NCI-H2107 (cell line): ENCODE measurements at regions not wholly inside any gene's neighbourhood (a gene's known extent, or its start where the extent isn't known, plus 50 kb on each side); places are given as distances from the start of the nearest gene placed in this dataset.

Experiments used
- DNase-seq: peaks from one replicate; lab custom pipeline; 2025; lab: John Stamatoyannopoulos, UW

GRCh38 chr4:10983268-10983667 is 298.7 kb upstream of the CLNK start:
- no peak for DNase-seq

GRCh38 chr4:10982305-10982704 is 297.7 kb upstream of the CLNK start:
- DNase-seq = no peak

- no peak for DNase-seq
Measured at GRCh38 chr4:10981576-10981975, 297.0 kb upstream of the CLNK start.

GRCh38 chr4:10981096-10981495 is 296.5 kb upstream of the CLNK start:
- no peak for DNase-seq

- DNase-seq = no peak
Measured at GRCh38 chr4:10979032-10979431, 294.5 kb upstream of the CLNK start.

- no peak for DNase-seq
Measured at GRCh38 chr4:10977534-10977933, 293.0 kb upstream of the CLNK start.

GRCh38 chr4:10974371-10974770 is 289.8 kb upstream of the CLNK start:
- DNase-seq = no peak

GRCh38 chr4:10973686-10974085 is 289.1 kb upstream of the CLNK start:
- DNase-seq = no peak

GRCh38 chr4:10971800-10972401 is 287.3 kb upstream of the CLNK start:
- no peak for DNase-seq

- DNase-seq = no peak
Measured at GRCh38 chr4:10965196-10965595, 280.6 kb upstream of the CLNK start.

- DNase-seq = no peak
Measured at GRCh38 chr4:10963958-10964703, 279.6 kb upstream of the CLNK start.

GRCh38 chr4:10963241-10963640 is 278.7 kb upstream of the CLNK start:
- no peak for DNase-seq

GRCh38 chr4:10962246-10962645 is 277.7 kb upstream of the CLNK start:
- DNase-seq = no peak

- no peak for DNase-seq
Measured at GRCh38 chr4:10960389-10960788, 275.8 kb upstream of the CLNK start.

GRCh38 chr4:10959586-10959985 is 275.0 kb upstream of the CLNK start:
- no peak for DNase-seq

- no peak for DNase-seq
Measured at GRCh38 chr4:10958226-10958856, 273.8 kb upstream of the CLNK start.

GRCh38 chr4:10951306-10951705 is 266.7 kb upstream of the CLNK start:
- no peak for DNase-seq

GRCh38 chr4:10949039-10949733 is 264.6 kb upstream of the CLNK start:
- no peak for DNase-seq

GRCh38 chr4:10947898-10948297 is 263.3 kb upstream of the CLNK start:
- DNase-seq = no peak

- DNase-seq = no peak
Measured at GRCh38 chr4:10944321-10944720, 259.8 kb upstream of the CLNK start.

- no peak for DNase-seq
Measured at GRCh38 chr4:10942156-10942555, 257.6 kb upstream of the CLNK start.

- no peak for DNase-seq
Measured at GRCh38 chr4:10929818-10930217, 245.2 kb upstream of the CLNK start.

GRCh38 chr4:10925996-10926395 is 241.4 kb upstream of the CLNK start:
- DNase-seq = no peak
